ENCODE measurements at regions not wholly inside any gene's neighbourhood (a gene's known extent, or its start where the extent isn't known, plus 50 kb on each side); places are given as distances from the start of the nearest gene placed in this dataset.

GRCh38 chr1:91099746-91100621 lies 78.1 kb upstream of the ZNF644 start:
- TF ChIP-seq NFIC (IDR thresholded peaks at IDR 0.05) (no peak), ZBTB7A (IDR thresholded peaks at IDR 0.05; ENCODE audit: low read depth) (no peak), REST (IDR thresholded peaks at IDR 0.05; ENCODE audit: low read depth) (no peak), EP300 (IDR thresholded peaks at IDR 0.05; ENCODE audit: borderline replicate concordance) (no peak), EGR1 (IDR thresholded peaks at IDR 0.05) (no peak), TEAD4 (IDR thresholded peaks at IDR 0.05) (no peak), MAX (IDR thresholded peaks at IDR 0.05) (no peak), USF1 (IDR thresholded peaks at IDR 0.05) (no peak), FOXM1 (IDR thresholded peaks at IDR 0.05; ENCODE audit: borderline replicate concordance, low read depth) (no peak), CEBPB (IDR thresholded peaks at IDR 0.05) (no peak), RAD21 (IDR thresholded peaks at IDR 0.05; ENCODE audit: low read depth) (no peak)

GRCh38 chr1:91098299-91098906 lies 76.6 kb upstream of the ZNF644 start:
- no peak for TF ChIP-seq REST (IDR thresholded peaks at IDR 0.05; ENCODE audit: low read depth)
- TF ChIP-seq EP300 (IDR thresholded peaks at IDR 0.05; ENCODE audit: borderline replicate concordance), result no peak
- TF ChIP-seq NFIC (IDR thresholded peaks at IDR 0.05), result no peak
- no peak for TF ChIP-seq TEAD4 (IDR thresholded peaks at IDR 0.05)
- TF ChIP-seq FOXM1 (IDR thresholded peaks at IDR 0.05; ENCODE audit: borderline replicate concordance, low read depth), result no peak
- TF ChIP-seq YY1 (IDR thresholded peaks at IDR 0.05; ENCODE audit: low read depth), result no peak
- no peak for TF ChIP-seq ZBTB7A (IDR thresholded peaks at IDR 0.05; ENCODE audit: low read depth)
- TF ChIP-seq CEBPB (IDR thresholded peaks at IDR 0.05), result no peak
- no peak for TF ChIP-seq USF1 (IDR thresholded peaks at IDR 0.05)
- no peak for TF ChIP-seq RAD21 (IDR thresholded peaks at IDR 0.05; ENCODE audit: low read depth)
- TF ChIP-seq TAF1 (IDR thresholded peaks at IDR 0.05; ENCODE audit: low read depth), result no peak
- TF ChIP-seq EGR1 (IDR thresholded peaks at IDR 0.05), result no peak
- no peak for TF ChIP-seq TCF12 (IDR thresholded peaks at IDR 0.05; ENCODE audit: low read depth)
- no peak for TF ChIP-seq MAX (IDR thresholded peaks at IDR 0.05)
- TF ChIP-seq CREB1 (IDR thresholded peaks at IDR 0.05; ENCODE audit: low read depth), result no peak

GRCh38 chr1:91092503-91092902 lies 70.7 kb upstream of the ZNF644 start:
- no peak for TF ChIP-seq FOXM1 (IDR thresholded peaks at IDR 0.05; ENCODE audit: borderline replicate concordance, low read depth)
- no peak for TF ChIP-seq EP300 (IDR thresholded peaks at IDR 0.05; ENCODE audit: borderline replicate concordance)
- no peak for TF ChIP-seq CREB1 (IDR thresholded peaks at IDR 0.05; ENCODE audit: low read depth)
- TF ChIP-seq TCF12 (IDR thresholded peaks at IDR 0.05; ENCODE audit: low read depth), result no peak
- no peak for TF ChIP-seq REST (IDR thresholded peaks at IDR 0.05; ENCODE audit: low read depth)
- no peak for TF ChIP-seq ZBTB7A (IDR thresholded peaks at IDR 0.05; ENCODE audit: low read depth)

GRCh38 chr1:91091812-91092211 lies 70.0 kb upstream of the ZNF644 start:
- TF ChIP-seq TCF12 (IDR thresholded peaks at IDR 0.05; ENCODE audit: low read depth), result no peak
- no peak for TF ChIP-seq USF1 (IDR thresholded peaks at IDR 0.05)
- TF ChIP-seq RAD21 (IDR thresholded peaks at IDR 0.05; ENCODE audit: low read depth), result no peak
- TF ChIP-seq CEBPB (IDR thresholded peaks at IDR 0.05), result no peak
- TF ChIP-seq MAX (IDR thresholded peaks at IDR 0.05), result no peak
- no peak for TF ChIP-seq TAF1 (IDR thresholded peaks at IDR 0.05; ENCODE audit: low read depth)
- TF ChIP-seq FOXM1 (IDR thresholded peaks at IDR 0.05; ENCODE audit: borderline replicate concordance, low read depth), result no peak
- TF ChIP-seq EP300 (IDR thresholded peaks at IDR 0.05; ENCODE audit: borderline replicate concordance), result no peak
- no peak for TF ChIP-seq CREB1 (IDR thresholded peaks at IDR 0.05; ENCODE audit: low read depth)
- no peak for TF ChIP-seq NFIC (IDR thresholded peaks at IDR 0.05)
- no peak for TF ChIP-seq ZBTB7A (IDR thresholded peaks at IDR 0.05; ENCODE audit: low read depth)
- TF ChIP-seq YY1 (IDR thresholded peaks at IDR 0.05; ENCODE audit: low read depth), result no peak
- TF ChIP-seq REST (IDR thresholded peaks at IDR 0.05; ENCODE audit: low read depth), result no peak
- TF ChIP-seq EGR1 (IDR thresholded peaks at IDR 0.05), result no peak
- TF ChIP-seq TEAD4 (IDR thresholded peaks at IDR 0.05), result no peak

Data from Ishikawa (cell line).